ENCODE measurements at regions not wholly inside any gene's neighbourhood (a gene's known extent, or its start where the extent isn't known, plus 50 kb on each side); places are given as distances from the start of the nearest gene placed in this dataset.
"Not testable (repeated sequence)": the region's sequence is repeated elsewhere in the genome, so short reads cannot be mapped to it uniquely, and the experiment has no call there.

- intact Hi-C loops (cut with micrococcal nuclease; ENCODE audit: unreplicated experiment), result no loop called here
- Mint-ChIP-seq H3K36me3 (ENCODE audit: insufficient read depth, unreplicated experiment) (peaks cover 8% of the 10 kb centered on the region), H3K27me3 (ENCODE audit: unreplicated experiment) (no peaks in the 10 kb centered on the region), H3K4me3 (ENCODE audit: low read depth, unreplicated experiment) (no peak overlapping the region), H3K27ac (ENCODE audit: unreplicated experiment) (no peak overlapping the region), H3K9me3 (ENCODE audit: low read depth, unreplicated experiment) (no peaks in the 10 kb centered on the region), H3K4me1 (ENCODE audit: low read depth, unreplicated experiment) (peaks cover 15% of the 10 kb centered on the region)
- DNase-seq, result peak; percentile 6
- no TSS peak for BruUV-seq (replicated peaks)
- no peak for TF ChIP-seq CTCF (IDR thresholded peaks at IDR 0.05; ENCODE audit: unreplicated experiment)
- CTCF ChIA-PET, result no interaction called here
Observed at GRCh38 chrX:113512700-113513395, 672.2 kb upstream of the AMOT start.

GRCh38 chrX:113510586-113510985, 670.0 kb upstream of the AMOT start:
- CTCF ChIA-PET, result no interaction called here
- H3K27ac Mint-ChIP-seq (ENCODE audit: unreplicated experiment), result no peak overlapping the region

GRCh38 chrX:113492895-113493294, 652.3 kb upstream of the AMOT start:
- intact Hi-C loops (cut with micrococcal nuclease; ENCODE audit: unreplicated experiment), result no loop called here
- CTCF ChIA-PET, result no interaction called here
- no peak for DNase-seq

More at GRCh38 chrX:113510586-113510985, 670.0 kb upstream of the AMOT start:
- TF ChIP-seq CTCF (IDR thresholded peaks at IDR 0.05; ENCODE audit: unreplicated experiment), result no peak
- BruUV-seq (replicated peaks), result no TSS peak
- Mint-ChIP-seq H3K36me3 (ENCODE audit: insufficient read depth, unreplicated experiment) (peaks cover 8% of the 10 kb centered on the region), H3K4me1 (ENCODE audit: low read depth, unreplicated experiment) (peaks cover 15% of the 10 kb centered on the region), H3K27me3 (ENCODE audit: unreplicated experiment) (no peaks in the 10 kb centered on the region), H3K4me3 (ENCODE audit: low read depth, unreplicated experiment) (no peak overlapping the region), H3K9me3 (ENCODE audit: low read depth, unreplicated experiment) (no peaks in the 10 kb centered on the region)
- DNase-seq, result no peak
- intact Hi-C loops (cut with micrococcal nuclease; ENCODE audit: unreplicated experiment), result no loop called here

GRCh38 chrX:113473418-113473817, 632.8 kb upstream of the AMOT start:
- Mint-ChIP-seq H3K36me3 (ENCODE audit: insufficient read depth, unreplicated experiment) (no peaks in the 10 kb centered on the region), H3K27ac (ENCODE audit: unreplicated experiment) (no peak overlapping the region), H3K4me1 (ENCODE audit: low read depth, unreplicated experiment) (no peaks in the 10 kb centered on the region), H3K4me3 (ENCODE audit: low read depth, unreplicated experiment) (no peak overlapping the region), H3K9me3 (ENCODE audit: low read depth, unreplicated experiment) (peaks cover 3% of the 10 kb centered on the region), H3K27me3 (ENCODE audit: unreplicated experiment) (no peaks in the 10 kb centered on the region)
- no TSS peak for BruUV-seq (replicated peaks)
- no peak for TF ChIP-seq CTCF (IDR thresholded peaks at IDR 0.05; ENCODE audit: unreplicated experiment)
- no peak for DNase-seq
- CTCF ChIA-PET, result no interaction called here
- intact Hi-C loops (cut with micrococcal nuclease; ENCODE audit: unreplicated experiment), result loop anchor here (5.0 kb wide), 1 partner anchor 71 kb away; no protein-coding TSS in a partner anchor

More at GRCh38 chrX:113492895-113493294, 652.3 kb upstream of the AMOT start:
- H3K36me3 Mint-ChIP-seq (ENCODE audit: insufficient read depth, unreplicated experiment), result no peaks in the 10 kb centered on the region
- H3K27ac Mint-ChIP-seq (ENCODE audit: unreplicated experiment), result no peak overlapping the region
- H3K27me3 Mint-ChIP-seq (ENCODE audit: unreplicated experiment), result no peaks in the 10 kb centered on the region
- no peaks in the 10 kb centered on the region for H3K4me1 Mint-ChIP-seq (ENCODE audit: low read depth, unreplicated experiment)
- BruUV-seq (replicated peaks), result no TSS peak
- no peak overlapping the region for H3K4me3 Mint-ChIP-seq (ENCODE audit: low read depth, unreplicated experiment)
- H3K9me3 Mint-ChIP-seq (ENCODE audit: low read depth, unreplicated experiment), result peaks cover 18% of the 10 kb centered on the region
- TF ChIP-seq CTCF (IDR thresholded peaks at IDR 0.05; ENCODE audit: unreplicated experiment), result no peak

- H3K4me3 Mint-ChIP-seq (ENCODE audit: low read depth, unreplicated experiment); DNase-seq; CTCF ChIA-PET; H3K27ac Mint-ChIP-seq (ENCODE audit: unreplicated experiment); H3K9me3 Mint-ChIP-seq (ENCODE audit: low read depth, unreplicated experiment); BruUV-seq (replicated peaks); H3K27me3 Mint-ChIP-seq (ENCODE audit: unreplicated experiment); H3K36me3 Mint-ChIP-seq (ENCODE audit: insufficient read depth, unreplicated experiment); H3K4me1 Mint-ChIP-seq (ENCODE audit: low read depth, unreplicated experiment): not testable (repeated sequence)
- intact Hi-C loops (cut with micrococcal nuclease; ENCODE audit: unreplicated experiment), result loop anchor here (5.0 kb wide), 1 partner anchor 71 kb away; no protein-coding TSS in a partner anchor
Observed at GRCh38 chrX:113473015-113473414, 632.4 kb upstream of the AMOT start.

Data from Calu3 (cell line).